T-cell (primary cell): ENCODE measurements at regions not wholly inside any gene's neighbourhood (a gene's known extent, or its start where the extent isn't known, plus 50 kb on each side); places are given as distances from the start of the nearest gene placed in this dataset.

Experiments used
- ATAC-seq, 4 experiments: fragments of 200-7000 bp in 3 of 4; fragments of 150-1000 bp in 1 of 4; cut with Tn5 transposase; replicated peaks in 1 of 4; 1 replicate in 3 of 4; 2 replicates in 1 of 4; pipeline ENCODE4 v1.10.0; 2021; ENCODE audit warnings: moderate library complexity in 3 of 4, mild to moderate bottlenecking in 2 of 4, moderate number of reproducible peaks in 1 of 4
- CTCF ChIA-PET, 2 donors: fragments of 300-600 bp; sonication (Branson Sonifier 250); formaldehyde crosslinking; loops; one replicate each; lab custom pipeline; 2022; ENCODE audit warnings: antibody characterized with exemption in 2 of 2; lab: Charles Lee
- POLR2A ChIA-PET, 2 donors: fragments of 300-600 bp; sonication (Branson Sonifier 250); formaldehyde crosslinking; loops; one replicate each; lab custom pipeline; 2022; ENCODE audit warnings: antibody characterized with exemption in 2 of 2; lab: Charles Lee
- DNase-seq, 35 experiments: peaks; one replicate each; pipeline versions ENCODE4 v3.0.0 to v3.0.0-alpha.2; 2013 to 2023
- H3K27ac ChIP-seq: one replicate; pipeline ENCODE4 v1.5.1; 2013; ENCODE audit warnings: low read length
- H3K27me3 ChIP-seq, 2 experiments: replicated peaks in 1 of 2; 1 replicate in 1 of 2; 2 replicates in 1 of 2; pipeline versions ENCODE4 v1.6.1 to v1.7.0; 2013; ENCODE audit warnings: low read length in 1 of 2, mixed read lengths in 1 of 2; ENCODE audit not compliant: control insufficient read depth in 2 of 2, insufficient read depth in 2 of 2; ENCODE audit errors: extremely low read depth in 1 of 2
- H3K36me3 ChIP-seq, 2 donors: 1 replicate in 1 of 2; 2 replicates in 1 of 2; pipeline versions ENCODE4 v1.6.1 to v1.7.0; 2013; ENCODE audit warnings: low read length in 1 of 2; ENCODE audit not compliant: control insufficient read depth in 2 of 2, insufficient read depth in 1 of 2; ENCODE audit errors: extremely low read depth in 1 of 2
- H3K4me1 ChIP-seq, 2 experiments: 1 replicate in 1 of 2; 2 replicates in 1 of 2; pipeline versions ENCODE4 v1.6.1 to v1.7.0; 2013; ENCODE audit warnings: low read length in 2 of 2, mixed read lengths in 1 of 2; ENCODE audit not compliant: insufficient read depth in 2 of 2, control insufficient read depth in 1 of 2; ENCODE audit errors: extremely low read depth in 1 of 2
- H3K4me3 ChIP-seq, 2 donors: 1 replicate in 1 of 2; 2 replicates in 1 of 2; pipeline versions ENCODE4 v1.5.1 to v1.7.0; 2013; ENCODE audit warnings: mild to moderate bottlenecking in 2 of 2, low read length in 1 of 2, moderate library complexity in 1 of 2; ENCODE audit not compliant: control insufficient read depth in 1 of 2; ENCODE audit errors: extremely low read depth in 1 of 2
- H3K9me3 ChIP-seq: 2 replicates; pipeline ENCODE4 v1.7.0; 2013
- H3K27ac Mint-ChIP-seq, 2 donors: one replicate each; pipeline ENCODE4 v1.8.0; 2020 to 2021; ENCODE audit warnings: mild to moderate bottlenecking in 2 of 2, mixed read lengths in 2 of 2
- H3K27me3 Mint-ChIP-seq, 2 donors: one replicate each; pipeline ENCODE4 v1.8.0; 2021 to 2022; ENCODE audit warnings: mixed read lengths in 2 of 2
- H3K36me3 Mint-ChIP-seq: one replicate; pipeline ENCODE4 v1.8.0; 2021; ENCODE audit warnings: mixed read lengths
- H3K4me1 Mint-ChIP-seq, 3 donors: one replicate each; pipeline ENCODE4 v1.8.0; 2020 to 2022; ENCODE audit warnings: mixed read lengths in 3 of 3, mild to moderate bottlenecking in 1 of 3
- H3K4me3 Mint-ChIP-seq, 3 donors: one replicate each; pipeline ENCODE4 v1.8.0; 2020 to 2022; ENCODE audit warnings: mild to moderate bottlenecking in 3 of 3, mixed read lengths in 3 of 3, moderate library complexity in 3 of 3
- H3K9me3 Mint-ChIP-seq, 3 donors: one replicate each; pipeline ENCODE4 v1.8.0; 2020 to 2022; ENCODE audit warnings: mixed read lengths in 3 of 3
- WGBS: methylation state at CpG from one replicate; pipeline ENCODE4 v1.1.5; 2013; ENCODE audit warnings: missing lambda C conversion rate; ENCODE audit not compliant: insufficient coverage; 5-methylcytosine and 5-hydroxymethylcytosine counted together

DNA sequence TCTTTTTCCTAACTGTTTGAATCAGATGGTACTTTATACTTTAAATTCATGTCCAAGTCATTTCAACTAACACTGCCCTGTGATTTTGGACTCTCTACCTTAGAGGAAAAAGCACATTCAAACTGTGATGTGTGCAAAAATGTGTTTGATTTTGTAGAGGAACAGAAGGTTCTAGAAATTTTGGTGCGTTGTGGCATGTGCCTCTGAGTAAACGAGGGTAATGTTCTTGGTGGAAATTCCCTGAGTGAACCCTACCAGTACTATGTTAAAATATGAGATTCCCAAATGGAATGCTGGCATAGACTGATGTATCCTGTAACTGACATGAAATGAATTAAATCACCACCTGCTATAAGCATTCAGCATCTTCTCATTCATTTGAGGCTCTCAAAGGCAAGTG, 901.9 kb upstream of the KLHL29 start:
- no CpG with 5 or more reads among the region's 2 CpGs for WGBS

DNA sequence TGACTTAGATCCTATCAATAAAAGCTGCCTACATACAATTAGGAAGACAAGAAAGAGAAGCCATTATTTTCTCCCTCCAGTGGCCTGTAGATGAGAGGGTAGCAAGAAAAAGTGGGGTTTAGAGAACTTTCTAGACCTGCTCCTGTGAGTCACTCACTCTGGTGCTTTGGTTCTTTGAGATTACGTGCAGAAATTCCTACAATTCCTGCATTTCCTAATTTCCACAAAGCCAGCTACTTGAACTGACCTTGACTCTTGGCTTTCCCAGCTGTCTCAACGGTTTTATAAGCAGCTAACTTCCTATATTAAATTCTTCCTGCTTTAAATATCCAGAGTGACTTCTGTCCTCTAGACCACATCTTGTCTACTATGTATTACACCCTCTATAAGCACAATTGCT, 899.5 kb upstream of the KLHL29 start:
- ChIA-PET CTCF (no interaction called here), POLR2A (no interaction called here)
- DNase-seq: no peak
- H3K27me3 Mint-ChIP-seq: no peaks in the 10 kb centered on the region
- H3K4me3 Mint-ChIP-seq: no peak overlapping the region
- Histone ChIP-seq H3K27me3 (no peaks in the 10 kb centered on the region), H3K9me3 (no peaks in the 10 kb centered on the region), H3K4me3 (no peak overlapping the region), H3K4me1 (no peaks in the 10 kb centered on the region), H3K27ac (no peak overlapping the region), H3K36me3 (no peaks in the 10 kb centered on the region)
- no peak for ATAC-seq
- WGBS: 44% methylated on average over 1 of the region's 2 CpGs
- no peak overlapping the region for H3K27ac Mint-ChIP-seq
- H3K36me3 Mint-ChIP-seq: no peaks in the 10 kb centered on the region
- H3K9me3 Mint-ChIP-seq: peaks cover 4 to 15% (median 10%) of the 10 kb centered on the region in 3 donors
- H3K4me1 Mint-ChIP-seq: no peaks in the 10 kb centered on the region

More for the DNA sequence above, 901.9 kb upstream of the KLHL29 start:
- Histone ChIP-seq H3K27me3 (no peaks in the 10 kb centered on the region), H3K9me3 (no peaks in the 10 kb centered on the region), H3K4me1 (no peaks in the 10 kb centered on the region), H3K4me3 (no peak overlapping the region), H3K36me3 (no peaks in the 10 kb centered on the region), H3K27ac (no peak overlapping the region)
- DNase-seq (no peak), ATAC-seq (no peak)
- Mint-ChIP-seq H3K9me3 (peaks cover 8 to 14% (median 10%) of the 10 kb centered on the region in 3 donors), H3K27ac (no peak overlapping the region), H3K4me3 (no peak overlapping the region), H3K36me3 (no peaks in the 10 kb centered on the region), H3K27me3 (no peaks in the 10 kb centered on the region), H3K4me1 (no peaks in the 10 kb centered on the region)
- ChIA-PET CTCF (no interaction called here), POLR2A (no interaction called here)

DNA sequence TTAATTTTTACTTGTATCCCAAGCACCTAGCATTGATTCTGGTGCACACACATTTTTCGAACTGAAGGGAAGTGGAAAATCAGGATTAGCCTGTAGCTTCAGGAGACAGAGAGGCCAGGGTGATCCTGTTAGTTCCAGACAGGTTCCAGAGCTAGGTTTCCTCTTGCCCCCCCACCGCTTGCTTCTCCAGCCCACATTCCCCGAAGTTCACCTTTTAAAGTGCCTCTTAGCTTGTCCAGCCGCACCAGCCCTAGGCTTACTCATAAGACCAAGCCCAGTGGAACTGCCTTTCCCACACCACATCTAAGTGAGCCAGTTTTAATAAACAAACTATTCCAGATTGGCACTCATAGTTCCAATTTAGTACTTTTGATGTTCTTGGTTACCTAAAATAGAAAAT, 898.6 kb upstream of the KLHL29 start:
- Histone ChIP-seq H3K36me3 (no peaks in the 10 kb centered on the region), H3K4me1 (no peaks in the 10 kb centered on the region), H3K27ac (no peak overlapping the region), H3K9me3 (no peaks in the 10 kb centered on the region), H3K27me3 (no peaks in the 10 kb centered on the region), H3K4me3 (no peak overlapping the region)
- POLR2A ChIA-PET: no interaction called here
- CTCF ChIA-PET: no interaction called here
- H3K9me3 Mint-ChIP-seq: peaks cover 7 to 10% (median 9%) of the 10 kb centered on the region in 3 donors
- 62% methylated on average over 3 of the region's 4 CpGs for WGBS
- H3K27me3 Mint-ChIP-seq: no peaks in the 10 kb centered on the region
- H3K4me3 Mint-ChIP-seq: no peak overlapping the region
- no peak for ATAC-seq
- H3K4me1 Mint-ChIP-seq: no peaks in the 10 kb centered on the region
- DNase-seq: no peak
- no peak overlapping the region for H3K27ac Mint-ChIP-seq
- no peaks in the 10 kb centered on the region for H3K36me3 Mint-ChIP-seq

DNA sequence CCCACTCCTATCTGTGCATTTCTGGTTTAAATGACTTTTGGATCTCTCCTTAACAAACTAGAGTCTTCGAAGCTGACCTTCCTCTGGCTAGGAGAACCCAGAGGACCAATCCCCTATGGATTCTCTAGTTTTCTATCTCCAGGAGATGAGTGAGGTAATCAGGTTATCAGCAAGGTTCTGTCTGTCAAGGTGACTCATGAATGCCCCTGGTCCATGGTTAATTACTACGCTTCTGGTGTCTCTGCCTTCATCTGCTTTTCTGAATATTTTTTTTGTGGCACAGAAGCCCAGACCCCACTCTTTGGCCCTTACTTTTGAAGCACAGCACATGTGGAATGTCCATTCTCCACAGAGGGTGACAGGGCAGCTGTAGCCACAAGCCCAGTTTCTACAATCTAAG, 897.9 kb upstream of the KLHL29 start:
- Mint-ChIP-seq H3K4me1 (no peaks in the 10 kb centered on the region), H3K9me3 (peaks cover 7 to 9% (median 7%) of the 10 kb centered on the region in 3 donors), H3K4me3 (no peak overlapping the region), H3K27me3 (no peaks in the 10 kb centered on the region), H3K27ac (no peak overlapping the region), H3K36me3 (no peaks in the 10 kb centered on the region)
- H3K9me3 ChIP-seq: no peaks in the 10 kb centered on the region
- POLR2A ChIA-PET: interaction anchor here in 1 of 2 donors (0.6 kb wide), 1 partner anchor 258 kb away, joined by 3 read pairs; no protein-coding TSS in a partner anchor
- no peaks in the 10 kb centered on the region for H3K4me1 ChIP-seq
- no peak for DNase-seq
- H3K27ac ChIP-seq: no peak overlapping the region
- no peak for ATAC-seq
- no peaks in the 10 kb centered on the region for H3K27me3 ChIP-seq
- CTCF ChIA-PET: no interaction called here
- no CpG with 5 or more reads among the region's 2 CpGs for WGBS
- no peaks in the 10 kb centered on the region for H3K36me3 ChIP-seq
- H3K4me3 ChIP-seq: no peak overlapping the region

DNA sequence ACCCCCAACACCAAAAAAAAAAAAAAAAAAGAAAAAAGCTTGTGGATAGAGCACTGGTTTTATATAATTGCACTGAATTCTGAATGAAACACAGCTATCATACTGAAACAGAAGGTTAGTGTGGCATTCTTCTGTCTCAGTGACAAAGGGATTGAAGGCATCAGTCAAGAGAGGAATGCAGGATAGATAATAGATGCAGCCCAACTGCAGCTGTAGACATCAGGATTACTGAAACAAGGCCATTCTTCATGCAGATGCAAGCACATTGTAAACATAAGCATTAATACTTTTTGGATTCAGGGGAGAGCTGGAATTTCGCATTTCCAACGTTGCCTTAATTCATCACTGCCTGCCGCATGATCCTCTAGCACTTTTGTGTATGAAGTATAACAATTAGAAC, 897.4 kb upstream of the KLHL29 start:
- no peak overlapping the region for H3K4me3 Mint-ChIP-seq
- DNase-seq (no peak), ATAC-seq (no peak)
- H3K36me3 Mint-ChIP-seq: no peaks in the 10 kb centered on the region
- WGBS: no CpG with 5 or more reads among the region's 3 CpGs
- Histone ChIP-seq H3K27ac (no peak overlapping the region), H3K9me3 (no peaks in the 10 kb centered on the region), H3K4me3 (no peak overlapping the region), H3K36me3 (no peaks in the 10 kb centered on the region), H3K27me3 (no peaks in the 10 kb centered on the region), H3K4me1 (no peaks in the 10 kb centered on the region)
- ChIA-PET CTCF (no interaction called here), POLR2A (interaction anchor here in 1 of 2 donors (0.6 kb wide), 1 partner anchor 258 kb away, joined by 3 read pairs; no protein-coding TSS in a partner anchor)
- no peaks in the 10 kb centered on the region for H3K4me1 Mint-ChIP-seq
- peaks cover 5 to 8% (median 7%) of the 10 kb centered on the region in 3 donors for H3K9me3 Mint-ChIP-seq
- H3K27me3 Mint-ChIP-seq: no peaks in the 10 kb centered on the region
- no peak overlapping the region for H3K27ac Mint-ChIP-seq

DNA sequence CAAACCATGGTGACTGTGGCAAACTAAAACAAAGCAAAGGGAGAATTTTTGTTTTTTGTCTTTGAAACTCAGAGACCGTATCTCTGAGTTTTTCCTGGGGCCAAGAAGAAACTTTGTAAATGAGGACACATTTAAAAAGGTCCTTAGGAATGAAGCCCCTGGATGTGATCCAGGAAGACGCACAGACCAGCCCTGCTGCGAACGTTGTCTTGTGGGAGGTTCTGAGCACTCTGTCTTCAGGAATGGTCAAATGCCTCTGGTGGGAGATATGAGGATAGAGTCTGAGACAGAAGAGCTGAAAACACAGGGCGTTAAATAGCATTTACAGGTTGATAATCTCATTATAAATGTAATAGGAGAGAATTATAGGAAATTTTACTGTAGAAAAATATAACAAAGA, 893.5 kb upstream of the KLHL29 start:
- no peak for ATAC-seq
- POLR2A ChIA-PET: no interaction called here

DNA sequence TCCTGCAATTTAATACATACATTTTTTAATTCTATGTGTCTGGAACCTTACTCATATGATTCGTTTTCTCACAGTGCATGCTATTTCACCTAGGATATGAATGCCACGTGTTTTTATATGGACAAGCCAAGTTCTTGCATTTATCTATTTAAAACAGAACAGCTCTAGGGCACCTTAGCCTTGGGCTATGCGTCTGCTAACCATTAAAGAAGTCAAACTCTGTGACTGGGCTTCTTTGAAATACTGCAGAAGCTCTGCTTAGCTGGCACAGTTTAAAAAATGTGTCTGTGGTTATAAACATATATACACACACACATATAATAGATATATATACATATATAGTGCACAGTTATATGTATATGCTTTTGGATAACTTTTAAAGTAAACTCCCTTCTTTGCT, 890.8 kb upstream of the KLHL29 start:
- H3K36me3 ChIP-seq: no peaks in the 10 kb centered on the region
- no peak overlapping the region for H3K4me3 ChIP-seq
- Mint-ChIP-seq H3K27ac (no peak overlapping the region), H3K9me3 (peaks cover 8 to 28% (median 14%) of the 10 kb centered on the region in 3 donors), H3K36me3 (no peaks in the 10 kb centered on the region), H3K27me3 (no peaks in the 10 kb centered on the region), H3K4me1 (no peaks in the 10 kb centered on the region), H3K4me3 (no peak overlapping the region)
- CTCF ChIA-PET: no interaction called here
- H3K27me3 ChIP-seq: no peaks in the 10 kb centered on the region
- no peak overlapping the region for H3K27ac ChIP-seq
- ATAC-seq (no peak), DNase-seq (no peak)
- POLR2A ChIA-PET: no interaction called here
- H3K4me1 ChIP-seq: no peaks in the 10 kb centered on the region
- peaks cover 2% of the 10 kb centered on the region for H3K9me3 ChIP-seq
- WGBS: 39% methylated on average over 2 of the region's 3 CpGs

More for the DNA sequence above, 893.5 kb upstream of the KLHL29 start:
- Mint-ChIP-seq H3K4me3 (no peak overlapping the region), H3K36me3 (no peaks in the 10 kb centered on the region), H3K4me1 (no peaks in the 10 kb centered on the region), H3K27ac (no peak overlapping the region), H3K27me3 (no peaks in the 10 kb centered on the region), H3K9me3 (peaks cover 0 to 13% (median 9%) of the 10 kb centered on the region in 3 donors)
- no peaks in the 10 kb centered on the region for H3K27me3 ChIP-seq
- DNase-seq: no peak
- H3K36me3 ChIP-seq: no peaks in the 10 kb centered on the region
- no peak overlapping the region for H3K4me3 ChIP-seq
- no peaks in the 10 kb centered on the region for H3K9me3 ChIP-seq
- no peaks in the 10 kb centered on the region for H3K4me1 ChIP-seq
- WGBS: 87% methylated on average over 4 of the region's 5 CpGs
- CTCF ChIA-PET: no interaction called here
- H3K27ac ChIP-seq: no peak overlapping the region
